ENCODE measurements at regions not wholly inside any gene's neighbourhood (a gene's known extent, or its start where the extent isn't known, plus 50 kb on each side); places are given as distances from the start of the nearest gene placed in this dataset.

- intact Hi-C loops (cut with DNase I; ENCODE audit: low total_unique reads) = no loop called here
Observed at GRCh38 chr17:14488958-14489550, 188.2 kb downstream of the HS3ST3B1 start.

GRCh38 chr17:14487068-14487467 lies 186.2 kb downstream of the HS3ST3B1 start:
- no peak for TF ChIP-seq POLR2A (IDR thresholded peaks at IDR 0.05)
- TF ChIP-seq CTCF (IDR thresholded peaks at IDR 0.05 in 4 of 5, conservative IDR thresholded peaks at IDR 0.05 in 1 of 5) = no peak
- DNase-seq = no peak
- ATAC-seq = no peak
- Histone ChIP-seq H3K27me3 (no peaks in the 10 kb centered on the region), H3K9me3 (no peaks in the 10 kb centered on the region), H3K36me3 (no peaks in the 10 kb centered on the region), H3K27ac (no peak overlapping the region), H3K4me3 (no peak overlapping the region), H3K4me1 (no peaks in the 10 kb centered on the region)
- intact Hi-C loops (cut with DNase I; ENCODE audit: low total_unique reads) (no loop called here), in situ Hi-C loops (cut with MboI; ENCODE audit: low sequenced_read_pairs in 4 of 4) (no loop called here)

More at GRCh38 chr17:14488958-14489550, 188.2 kb downstream of the HS3ST3B1 start:
- H3K27me3 ChIP-seq = no peaks in the 10 kb centered on the region
- no peaks in the 10 kb centered on the region for H3K36me3 ChIP-seq
- H3K4me1 ChIP-seq = no peaks in the 10 kb centered on the region
- TF ChIP-seq CTCF (IDR thresholded peaks at IDR 0.05 in 4 of 5, conservative IDR thresholded peaks at IDR 0.05 in 1 of 5) = no peak
- no peak for TF ChIP-seq POLR2A (IDR thresholded peaks at IDR 0.05)
- no peak for DNase-seq
- in situ Hi-C loops (cut with MboI; ENCODE audit: low sequenced_read_pairs in 4 of 4) = no loop called here
- H3K9me3 ChIP-seq = no peaks in the 10 kb centered on the region
- H3K4me3 ChIP-seq = no peak overlapping the region
- no peak overlapping the region for H3K27ac ChIP-seq
- no peak for ATAC-seq

GRCh38 chr17:14482715-14483114 lies 181.8 kb downstream of the HS3ST3B1 start:
- ATAC-seq (no peak), DNase-seq (no peak)
- Histone ChIP-seq H3K27me3 (no peaks in the 10 kb centered on the region), H3K9me3 (no peaks in the 10 kb centered on the region), H3K36me3 (no peaks in the 10 kb centered on the region), H3K27ac (no peak overlapping the region), H3K4me3 (no peak overlapping the region), H3K4me1 (no peaks in the 10 kb centered on the region)
- intact Hi-C loops (cut with DNase I; ENCODE audit: low total_unique reads) = no loop called here
- in situ Hi-C loops (cut with MboI; ENCODE audit: low sequenced_read_pairs in 4 of 4) = no loop called here
- no peak for TF ChIP-seq POLR2A (IDR thresholded peaks at IDR 0.05)
- TF ChIP-seq CTCF (IDR thresholded peaks at IDR 0.05 in 4 of 5, conservative IDR thresholded peaks at IDR 0.05 in 1 of 5) = no peak

GRCh38 chr17:14481664-14482063 lies 180.8 kb downstream of the HS3ST3B1 start:
- intact Hi-C loops (cut with DNase I; ENCODE audit: low total_unique reads) = no loop called here
- Histone ChIP-seq H3K27me3 (no peaks in the 10 kb centered on the region), H3K9me3 (no peaks in the 10 kb centered on the region), H3K4me3 (no peak overlapping the region), H3K4me1 (no peaks in the 10 kb centered on the region), H3K27ac (no peak overlapping the region), H3K36me3 (no peaks in the 10 kb centered on the region)
- DNase-seq (no peak), ATAC-seq (no peak)
- in situ Hi-C loops (cut with MboI; ENCODE audit: low sequenced_read_pairs in 4 of 4) = no loop called here
- TF ChIP-seq CTCF (IDR thresholded peaks at IDR 0.05 in 4 of 5, conservative IDR thresholded peaks at IDR 0.05 in 1 of 5) (no peak), POLR2A (IDR thresholded peaks at IDR 0.05) (no peak)

- DNase-seq (no peak), ATAC-seq (no peak)
- intact Hi-C loops (cut with DNase I; ENCODE audit: low total_unique reads) = no loop called here
- Histone ChIP-seq H3K4me3 (no peak overlapping the region), H3K27ac (no peak overlapping the region), H3K9me3 (no peaks in the 10 kb centered on the region), H3K4me1 (no peaks in the 10 kb centered on the region), H3K36me3 (no peaks in the 10 kb centered on the region), H3K27me3 (no peaks in the 10 kb centered on the region)
- TF ChIP-seq POLR2A (IDR thresholded peaks at IDR 0.05) (no peak), CTCF (IDR thresholded peaks at IDR 0.05 in 4 of 5, conservative IDR thresholded peaks at IDR 0.05 in 1 of 5) (no peak)
- in situ Hi-C loops (cut with MboI; ENCODE audit: low sequenced_read_pairs in 4 of 4) = no loop called here
Observed at GRCh38 chr17:14474591-14474990, 173.7 kb downstream of the HS3ST3B1 start.

All from gastrocnemius medialis (tissue), 4 donors.